Left lung (tissue), 4 donors: ENCODE measurements at regions not wholly inside any gene's neighbourhood (a gene's known extent, or its start where the extent isn't known, plus 50 kb on each side); places are given as distances from the start of the nearest gene placed in this dataset.

Experiments used
- ATAC-seq: fragments of 200-7000 bp; cut with Tn5 transposase; one replicate; pipeline ENCODE4 v1.9.1; 2020; ENCODE audit warnings: moderate library complexity
- DNase-seq, 4 donors: peaks; one replicate each; pipeline ENCODE4 v3.0.0-alpha.2; 2013 to 2020
- H3K27ac ChIP-seq, 2 donors: fragments of 200-600 bp; sonication (generic) in 1 of 2; one replicate each; pipeline versions ENCODE4 v1.5.0 to v1.8.0; 2020 to 2021
- H3K27me3 ChIP-seq, 2 donors: fragments of 200-600 bp; sonication (generic) in 1 of 2; one replicate each; pipeline versions ENCODE4 v1.5.0 to v1.8.0; 2020 to 2021
- H3K36me3 ChIP-seq, 2 donors: fragments of 200-600 bp; sonication (generic) in 1 of 2; one replicate each; pipeline versions ENCODE4 v1.5.0 to v1.8.0; 2020 to 2021
- H3K4me1 ChIP-seq, 2 donors: fragments of 200-600 bp; one replicate each; pipeline ENCODE4 v1.8.0; 2021
- H3K4me3 ChIP-seq, 2 donors: fragments of 200-600 bp; sonication (generic) in 1 of 2; one replicate each; pipeline versions ENCODE4 v1.5.0 to v1.8.0; 2020 to 2021; ENCODE audit warnings: mild to moderate bottlenecking in 1 of 2
- H3K9me3 ChIP-seq, 2 donors: fragments of 200-600 bp; sonication (generic) in 1 of 2; one replicate each; pipeline versions ENCODE4 v1.5.0 to v1.8.0; 2020 to 2021
- intact Hi-C, 2 donors: fragments of 100-400 bp; cut with DNase I; formaldehyde crosslinking; loops; one replicate each; pipeline versions ENCODE4 v1.11.2 to v1.14.2; 2022
- TF ChIP-seq, protein P1 (sequence below), 2 donors: fragments of 200-600 bp; sonication (generic) in 1 of 2; IDR thresholded peaks; one replicate each; pipeline versions ENCODE4 v1.5.0 to v1.8.0; 2021; ENCODE audit warnings: antibody characterized with exemption in 2 of 2
- donor health status: DM: no; HTN: yes; CAD: no.
- donor health status: DM: no; HTN: no; CAD: no.

DNA sequence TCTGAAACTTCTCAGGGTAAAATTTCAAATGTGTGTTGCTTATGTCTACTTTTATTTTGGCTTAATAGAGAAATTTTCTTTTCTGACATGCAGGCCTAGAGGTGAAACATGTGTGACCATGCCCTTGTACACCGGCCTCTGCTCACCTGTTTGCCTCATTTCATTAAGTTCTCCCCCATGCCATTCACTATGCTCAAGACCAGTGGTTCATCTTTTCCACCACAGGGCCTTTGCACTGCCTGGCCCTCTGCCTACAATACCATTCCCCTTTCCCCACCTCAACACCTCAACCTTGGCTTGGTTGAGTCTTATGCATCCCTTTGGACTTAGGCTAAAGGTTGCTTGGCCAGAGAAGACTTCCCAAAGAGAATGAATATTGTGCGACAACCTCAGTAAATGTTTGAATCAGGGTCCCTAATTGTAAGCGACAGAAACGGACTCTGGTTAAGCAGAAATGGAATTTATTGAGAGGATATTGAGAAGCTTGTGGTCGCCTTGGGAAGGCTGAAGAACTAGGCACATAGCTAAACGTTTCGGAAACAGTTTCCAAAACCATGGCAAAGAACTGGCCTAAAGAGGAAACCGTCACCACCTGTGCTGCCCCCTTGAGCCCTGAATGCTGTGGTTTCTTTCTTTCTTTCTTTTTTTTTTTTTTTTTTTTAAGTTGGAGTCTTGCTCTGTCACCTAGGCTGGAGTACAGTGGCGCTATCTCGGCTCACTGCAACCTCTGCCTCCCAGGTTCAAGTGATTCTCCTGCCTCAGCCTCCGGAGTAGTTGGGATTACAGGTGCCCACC, 152.2 kb downstream of the SOX4 start:
- DNase-seq, result no peak
- H3K27ac ChIP-seq, result no peak overlapping the region
- H3K4me1 ChIP-seq, result peaks cover 0 to 4% of the 10 kb centered on the region in 2 donors
- intact Hi-C loops, result no loop called here
- no peak for ATAC-seq
- no peaks in the 10 kb centered on the region for H3K9me3 ChIP-seq
- no peaks in the 10 kb centered on the region for H3K36me3 ChIP-seq
- H3K4me3 ChIP-seq, result no peak overlapping the region
- H3K27me3 ChIP-seq, result no peaks in the 10 kb centered on the region
- TF ChIP-seq, protein P1, sequence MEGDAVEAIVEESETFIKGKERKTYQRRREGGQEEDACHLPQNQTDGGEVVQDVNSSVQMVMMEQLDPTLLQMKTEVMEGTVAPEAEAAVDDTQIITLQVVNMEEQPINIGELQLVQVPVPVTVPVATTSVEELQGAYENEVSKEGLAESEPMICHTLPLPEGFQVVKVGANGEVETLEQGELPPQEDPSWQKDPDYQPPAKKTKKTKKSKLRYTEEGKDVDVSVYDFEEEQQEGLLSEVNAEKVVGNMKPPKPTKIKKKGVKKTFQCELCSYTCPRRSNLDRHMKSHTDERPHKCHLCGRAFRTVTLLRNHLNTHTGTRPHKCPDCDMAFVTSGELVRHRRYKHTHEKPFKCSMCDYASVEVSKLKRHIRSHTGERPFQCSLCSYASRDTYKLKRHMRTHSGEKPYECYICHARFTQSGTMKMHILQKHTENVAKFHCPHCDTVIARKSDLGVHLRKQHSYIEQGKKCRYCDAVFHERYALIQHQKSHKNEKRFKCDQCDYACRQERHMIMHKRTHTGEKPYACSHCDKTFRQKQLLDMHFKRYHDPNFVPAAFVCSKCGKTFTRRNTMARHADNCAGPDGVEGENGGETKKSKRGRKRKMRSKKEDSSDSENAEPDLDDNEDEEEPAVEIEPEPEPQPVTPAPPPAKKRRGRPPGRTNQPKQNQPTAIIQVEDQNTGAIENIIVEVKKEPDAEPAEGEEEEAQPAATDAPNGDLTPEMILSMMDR (IDR thresholded peaks at IDR 0.05), result no peak

DNA sequence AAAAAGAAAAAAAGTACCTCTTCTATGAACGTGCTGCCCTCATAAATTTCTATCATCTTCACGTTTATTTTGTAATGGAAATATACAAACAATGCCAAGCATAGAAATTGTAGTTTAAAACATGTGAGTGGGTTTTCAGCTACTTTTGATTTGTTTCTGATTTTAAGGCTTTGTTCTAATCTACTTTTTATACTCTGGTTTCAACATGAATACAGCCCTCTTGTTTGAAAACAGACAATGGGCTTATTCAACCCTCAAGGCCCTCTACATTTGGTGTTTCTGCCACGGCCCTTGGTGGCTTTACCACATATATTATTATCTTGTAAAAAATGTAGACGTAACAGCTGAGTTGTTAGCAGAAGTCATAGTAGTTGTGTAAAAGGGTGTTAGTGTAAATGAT, 153.9 kb downstream of the SOX4 start:
- intact Hi-C loops, result no loop called here
- Histone ChIP-seq H3K27ac (no peak overlapping the region), H3K36me3 (no peaks in the 10 kb centered on the region), H3K27me3 (no peaks in the 10 kb centered on the region), H3K4me1 (no peaks in the 10 kb centered on the region), H3K4me3 (no peak overlapping the region), H3K9me3 (no peaks in the 10 kb centered on the region)
- DNase-seq (no peak), ATAC-seq (no peak)
- TF ChIP-seq, protein P1 (IDR thresholded peaks at IDR 0.05), result no peak

DNA sequence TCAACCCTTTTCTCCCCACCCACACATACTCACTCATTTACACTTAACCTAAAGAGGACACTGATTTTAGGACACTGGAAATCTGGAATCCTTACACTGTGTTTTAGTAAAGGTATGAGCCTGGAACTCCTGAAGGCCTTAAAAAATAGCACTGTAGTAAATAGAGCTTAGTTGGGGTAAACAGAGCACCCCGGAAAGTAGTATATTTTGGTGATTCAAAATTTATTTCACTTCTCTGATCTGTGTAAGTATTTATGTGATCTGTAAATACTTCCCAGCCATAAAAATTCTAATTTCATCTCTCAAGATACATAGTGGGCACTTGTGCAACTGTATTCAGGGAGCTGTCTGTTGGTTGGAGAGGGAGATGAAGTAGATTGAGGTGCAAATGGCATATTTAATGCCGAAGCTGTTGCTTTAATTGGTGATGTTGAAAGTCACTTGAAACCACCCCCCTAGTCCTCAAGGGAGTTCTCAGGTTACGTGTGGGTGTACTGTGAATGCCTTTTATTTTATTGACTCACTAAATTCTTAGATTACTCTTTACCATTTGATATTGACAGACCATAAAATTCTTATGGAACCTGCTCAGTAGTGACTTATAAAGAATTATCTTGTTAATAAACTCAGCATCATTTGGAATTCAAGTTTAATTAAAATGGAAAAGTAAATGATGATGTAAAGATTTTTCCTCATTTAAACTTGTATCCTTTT, 154.9 kb downstream of the SOX4 start:
- DNase-seq (no peak), ATAC-seq (peak; percentile 74)
- TF ChIP-seq, protein P1 (IDR thresholded peaks at IDR 0.05), result no peak
- Histone ChIP-seq H3K4me1 (peaks cover under 1 to 5% of the 10 kb centered on the region in 2 donors), H3K27ac (no peak overlapping the region), H3K27me3 (no peaks in the 10 kb centered on the region), H3K4me3 (no peak overlapping the region), H3K9me3 (no peaks in the 10 kb centered on the region), H3K36me3 (no peaks in the 10 kb centered on the region)
- intact Hi-C loops, result no loop called here

DNA sequence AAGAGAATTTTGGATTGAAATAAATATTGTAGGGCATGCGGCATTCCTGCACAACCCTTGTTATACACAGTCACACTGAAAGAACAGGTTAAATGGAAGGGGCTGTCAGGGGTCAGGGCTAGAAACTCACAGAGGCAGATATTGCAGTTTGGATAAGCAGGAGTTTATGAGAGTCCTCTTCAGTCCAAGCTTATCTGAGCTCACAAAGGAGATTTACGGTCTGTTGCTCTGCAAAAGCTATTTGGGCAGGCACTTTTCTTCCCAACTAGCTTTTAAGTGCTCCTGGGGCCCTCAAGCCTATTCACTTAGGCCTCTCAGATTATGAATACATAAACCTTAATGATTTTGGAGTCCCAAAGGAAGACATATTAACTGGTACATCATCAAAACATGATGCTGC, 156.2 kb downstream of the SOX4 start:
- H3K27ac ChIP-seq, result no peak overlapping the region

DNA sequence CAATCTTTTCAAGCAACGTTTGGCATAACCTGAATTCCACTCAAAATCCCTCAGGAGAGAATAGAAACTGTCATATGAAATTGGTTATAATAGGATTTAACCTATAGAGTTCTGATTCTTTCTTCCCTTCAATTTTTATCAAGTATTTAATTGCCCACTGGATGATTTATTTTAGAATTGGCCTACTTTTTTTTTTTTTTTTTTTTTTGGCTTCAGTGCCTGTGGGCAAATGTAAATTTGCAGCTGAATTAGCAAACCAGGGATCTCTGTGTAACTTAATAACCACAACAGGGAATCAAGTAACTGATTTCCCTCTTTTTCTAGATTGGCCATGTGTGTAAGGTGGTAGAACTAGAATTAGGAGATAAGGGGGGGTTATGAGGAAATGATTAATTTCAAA, 157.0 kb downstream of the SOX4 start:
- H3K27ac ChIP-seq, result no peak overlapping the region
- DNase-seq, result no peak
- peaks cover 7 to 13% of the 10 kb centered on the region in 2 donors for H3K4me1 ChIP-seq
- no peaks in the 10 kb centered on the region for H3K36me3 ChIP-seq
- TF ChIP-seq, protein P1 (IDR thresholded peaks at IDR 0.05), result no peak
- no peaks in the 10 kb centered on the region for H3K27me3 ChIP-seq
- no peak overlapping the region for H3K4me3 ChIP-seq
- intact Hi-C loops, result no loop called here
- no peaks in the 10 kb centered on the region for H3K9me3 ChIP-seq
- ATAC-seq, result no peak

More for the DNA sequence above, 156.2 kb downstream of the SOX4 start:
- Histone ChIP-seq H3K4me1 (peaks cover 7 to 11% of the 10 kb centered on the region in 2 donors), H3K9me3 (no peaks in the 10 kb centered on the region), H3K27me3 (no peaks in the 10 kb centered on the region), H3K36me3 (no peaks in the 10 kb centered on the region), H3K4me3 (no peak overlapping the region)
- ATAC-seq (no peak), DNase-seq (no peak)
- TF ChIP-seq, protein P1 (IDR thresholded peaks at IDR 0.05), result no peak
- intact Hi-C loops, result no loop called here
